ENCODE measurements at regions not wholly inside any gene's neighbourhood (a gene's known extent, or its start where the extent isn't known, plus 50 kb on each side); places are given as distances from the start of the nearest gene placed in this dataset.
A peak's percentile ranks its signal among the peaks of the same experiment; 100 is the strongest.
"Not testable (repeated sequence)": the region's sequence is repeated elsewhere in the genome, so short reads cannot be mapped to it uniquely, and the experiment has no call there.

DNA sequence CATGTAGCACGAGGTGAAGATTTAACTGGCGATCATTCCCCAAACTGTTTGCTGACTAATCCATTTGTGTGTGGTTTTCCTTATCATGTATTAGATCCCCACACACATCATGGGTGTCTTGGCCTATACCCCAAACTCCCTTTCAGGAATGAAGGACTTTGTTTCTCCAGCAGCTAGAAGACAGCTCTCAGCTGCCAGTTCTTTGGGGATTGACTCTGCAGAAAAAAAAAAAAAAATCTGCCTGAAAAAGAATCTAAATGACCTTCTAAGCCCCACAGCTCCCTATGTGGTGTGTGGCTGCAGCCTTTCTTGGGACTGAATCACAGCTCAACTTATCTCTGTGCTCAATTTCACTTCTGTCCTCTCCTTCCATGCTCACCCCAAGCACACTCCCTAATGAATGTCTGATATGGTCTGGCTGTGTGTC, 256.3 kb upstream of the DUSP10 start:
- peak overlapping the region; percentile 1 for H3K27ac Mint-ChIP-seq (ENCODE audit: unreplicated experiment)
- peaks cover 25% of the 10 kb centered on the region for H3K4me1 Mint-ChIP-seq (ENCODE audit: low read depth, unreplicated experiment)
- no peak overlapping the region for H3K4me3 Mint-ChIP-seq (ENCODE audit: low read depth, unreplicated experiment)
- intact Hi-C loops (cut with micrococcal nuclease; ENCODE audit: unreplicated experiment): no loop called here
- no peaks in the 10 kb centered on the region for H3K27me3 Mint-ChIP-seq (ENCODE audit: unreplicated experiment)
- TF ChIP-seq, protein P1, sequence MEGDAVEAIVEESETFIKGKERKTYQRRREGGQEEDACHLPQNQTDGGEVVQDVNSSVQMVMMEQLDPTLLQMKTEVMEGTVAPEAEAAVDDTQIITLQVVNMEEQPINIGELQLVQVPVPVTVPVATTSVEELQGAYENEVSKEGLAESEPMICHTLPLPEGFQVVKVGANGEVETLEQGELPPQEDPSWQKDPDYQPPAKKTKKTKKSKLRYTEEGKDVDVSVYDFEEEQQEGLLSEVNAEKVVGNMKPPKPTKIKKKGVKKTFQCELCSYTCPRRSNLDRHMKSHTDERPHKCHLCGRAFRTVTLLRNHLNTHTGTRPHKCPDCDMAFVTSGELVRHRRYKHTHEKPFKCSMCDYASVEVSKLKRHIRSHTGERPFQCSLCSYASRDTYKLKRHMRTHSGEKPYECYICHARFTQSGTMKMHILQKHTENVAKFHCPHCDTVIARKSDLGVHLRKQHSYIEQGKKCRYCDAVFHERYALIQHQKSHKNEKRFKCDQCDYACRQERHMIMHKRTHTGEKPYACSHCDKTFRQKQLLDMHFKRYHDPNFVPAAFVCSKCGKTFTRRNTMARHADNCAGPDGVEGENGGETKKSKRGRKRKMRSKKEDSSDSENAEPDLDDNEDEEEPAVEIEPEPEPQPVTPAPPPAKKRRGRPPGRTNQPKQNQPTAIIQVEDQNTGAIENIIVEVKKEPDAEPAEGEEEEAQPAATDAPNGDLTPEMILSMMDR (IDR thresholded peaks at IDR 0.05; ENCODE audit: unreplicated experiment): no peak
- H3K36me3 Mint-ChIP-seq (ENCODE audit: insufficient read depth, unreplicated experiment): peaks cover 15% of the 10 kb centered on the region
- no peak for DNase-seq
- BruUV-seq (replicated peaks): no TSS peak
- H3K9me3 Mint-ChIP-seq (ENCODE audit: low read depth, unreplicated experiment): no peaks in the 10 kb centered on the region
- CTCF ChIA-PET: no interaction called here

DNA sequence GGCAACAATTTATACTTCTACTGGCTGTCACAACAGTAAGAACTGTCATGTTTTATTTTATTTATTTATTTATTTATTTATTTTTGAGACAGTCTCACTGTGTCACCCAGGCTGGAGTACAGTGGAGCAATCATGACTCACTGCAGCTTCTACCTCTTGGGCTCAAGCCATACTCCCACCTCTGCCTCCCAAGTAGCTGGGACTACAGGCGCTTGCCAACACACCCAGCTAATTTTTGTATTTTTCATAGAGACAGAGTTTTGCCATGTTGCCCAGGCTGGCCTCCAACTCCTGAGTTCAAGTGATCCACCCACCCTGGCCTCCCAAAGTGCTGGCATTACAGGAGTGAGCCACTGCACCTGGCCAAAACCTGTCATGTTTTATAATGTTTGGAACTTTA, 255.1 kb upstream of the DUSP10 start:
- H3K27me3 Mint-ChIP-seq (ENCODE audit: unreplicated experiment); H3K4me3 Mint-ChIP-seq (ENCODE audit: low read depth, unreplicated experiment); DNase-seq; intact Hi-C loops (cut with micrococcal nuclease; ENCODE audit: unreplicated experiment); H3K9me3 Mint-ChIP-seq (ENCODE audit: low read depth, unreplicated experiment); H3K27ac Mint-ChIP-seq (ENCODE audit: unreplicated experiment); BruUV-seq (replicated peaks); CTCF ChIA-PET: not testable (repeated sequence)
- H3K36me3 Mint-ChIP-seq (ENCODE audit: insufficient read depth, unreplicated experiment): peaks cover 25% of the 10 kb centered on the region
- H3K4me1 Mint-ChIP-seq (ENCODE audit: low read depth, unreplicated experiment): peaks cover 26% of the 10 kb centered on the region

DNA sequence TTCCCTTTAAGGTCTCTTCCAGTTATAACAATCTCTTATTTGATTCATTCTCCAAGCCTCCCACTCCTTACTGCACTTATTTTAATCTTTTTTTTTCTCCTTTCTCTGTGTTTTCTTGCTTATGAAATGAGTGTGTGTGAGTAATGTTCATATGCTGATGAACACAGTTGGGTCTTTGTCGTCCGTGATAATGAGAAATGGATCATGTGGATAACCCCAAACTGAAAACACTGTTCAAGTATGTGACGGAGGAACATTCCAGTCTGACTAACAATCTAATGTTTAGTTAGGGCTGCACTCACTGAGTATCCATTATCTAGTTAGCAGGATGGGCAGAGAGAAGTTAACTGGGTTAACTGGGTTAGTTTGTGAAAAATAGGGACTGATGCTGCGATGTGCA, 253.1 kb upstream of the DUSP10 start:
- intact Hi-C loops (cut with micrococcal nuclease; ENCODE audit: unreplicated experiment): loop anchor here (5.0 kb wide), 2 partner anchors 172 to 462 kb away; no protein-coding TSS in a partner anchor
- BruUV-seq (replicated peaks): no TSS peak
- no peak overlapping the region for H3K4me3 Mint-ChIP-seq (ENCODE audit: low read depth, unreplicated experiment)
- CTCF ChIA-PET: interaction anchor here (1.1 kb wide), 1 partner anchor 451 kb away, joined by 3 read pairs; no protein-coding TSS in a partner anchor
- H3K27ac Mint-ChIP-seq (ENCODE audit: unreplicated experiment): peak overlapping the region; percentile 66
- no peaks in the 10 kb centered on the region for H3K27me3 Mint-ChIP-seq (ENCODE audit: unreplicated experiment)
- H3K4me1 Mint-ChIP-seq (ENCODE audit: low read depth, unreplicated experiment): peaks cover 47% of the 10 kb centered on the region
- TF ChIP-seq, protein P1 (IDR thresholded peaks at IDR 0.05; ENCODE audit: unreplicated experiment): no peak
- H3K9me3 Mint-ChIP-seq (ENCODE audit: low read depth, unreplicated experiment): no peaks in the 10 kb centered on the region
- peaks cover 46% of the 10 kb centered on the region for H3K36me3 Mint-ChIP-seq (ENCODE audit: insufficient read depth, unreplicated experiment)
- DNase-seq: no peak

DNA sequence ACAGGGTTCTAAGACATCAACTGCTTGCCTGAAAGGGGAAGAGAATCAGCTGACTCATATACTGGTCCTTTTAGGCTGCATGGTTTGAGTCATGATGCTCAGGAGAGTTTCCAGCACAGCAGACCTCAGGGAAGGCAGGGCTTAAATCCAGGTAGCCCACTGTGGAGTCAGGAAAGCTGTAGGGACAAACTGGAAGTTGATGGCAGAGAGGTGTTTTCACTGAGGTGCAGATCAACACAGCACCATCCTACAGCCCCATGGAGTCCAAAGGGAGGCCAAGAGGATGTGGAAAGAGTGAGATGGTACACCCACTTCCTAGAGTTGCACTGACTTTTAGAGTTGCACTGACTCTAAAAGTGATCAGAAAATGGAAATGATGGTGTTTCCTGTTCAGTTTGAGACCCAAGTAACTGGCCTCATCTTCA, 252.4 kb upstream of the DUSP10 start:
- intact Hi-C loops (cut with micrococcal nuclease; ENCODE audit: unreplicated experiment): loop anchor here (5.0 kb wide), 2 partner anchors 173 to 463 kb away; no protein-coding TSS in a partner anchor
- TF ChIP-seq, protein P1 (IDR thresholded peaks at IDR 0.05; ENCODE audit: unreplicated experiment): no peak
- H3K36me3 Mint-ChIP-seq (ENCODE audit: insufficient read depth, unreplicated experiment): peaks cover 52% of the 10 kb centered on the region
- no peak overlapping the region for H3K4me3 Mint-ChIP-seq (ENCODE audit: low read depth, unreplicated experiment)
- H3K4me1 Mint-ChIP-seq (ENCODE audit: low read depth, unreplicated experiment): peaks cover 53% of the 10 kb centered on the region
- no TSS peak for BruUV-seq (replicated peaks)
- DNase-seq: no peak
- H3K9me3 Mint-ChIP-seq (ENCODE audit: low read depth, unreplicated experiment): no peaks in the 10 kb centered on the region
- H3K27me3 Mint-ChIP-seq (ENCODE audit: unreplicated experiment): no peaks in the 10 kb centered on the region
- peak overlapping the region; percentile 66 for H3K27ac Mint-ChIP-seq (ENCODE audit: unreplicated experiment)
- CTCF ChIA-PET: interaction anchor here (1.1 kb wide), 1 partner anchor 451 kb away, joined by 3 read pairs; no protein-coding TSS in a partner anchor

DNA sequence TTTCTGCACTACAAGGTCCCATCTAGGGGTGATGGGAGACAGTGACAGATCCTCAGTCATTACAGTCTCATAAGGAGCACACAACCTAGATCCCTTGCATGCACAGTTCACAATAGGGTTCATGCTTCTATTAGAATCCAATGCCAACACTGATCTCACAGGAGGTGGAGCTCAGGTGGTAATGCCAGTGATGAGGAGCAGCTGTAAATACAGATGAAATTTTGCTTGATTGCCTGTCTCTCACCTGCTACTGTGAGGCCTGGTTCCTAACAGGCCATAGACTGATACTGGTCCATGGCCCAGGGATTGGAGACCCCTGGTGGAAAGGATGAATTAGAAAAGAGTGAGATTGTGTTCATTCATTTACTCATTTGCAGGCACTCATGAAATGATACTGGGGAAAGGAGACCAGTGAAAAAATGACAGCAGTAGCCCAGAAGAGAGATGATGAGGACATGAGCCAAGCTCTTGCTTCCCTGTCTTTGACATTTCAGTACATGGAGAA, 251.6 kb upstream of the DUSP10 start:
- Mint-ChIP-seq H3K27ac (ENCODE audit: unreplicated experiment) (peak overlapping the region; percentile 66), H3K9me3 (ENCODE audit: low read depth, unreplicated experiment) (no peaks in the 10 kb centered on the region), H3K4me3 (ENCODE audit: low read depth, unreplicated experiment) (no peak overlapping the region), H3K36me3 (ENCODE audit: insufficient read depth, unreplicated experiment) (peaks cover 56% of the 10 kb centered on the region), H3K27me3 (ENCODE audit: unreplicated experiment) (no peaks in the 10 kb centered on the region), H3K4me1 (ENCODE audit: low read depth, unreplicated experiment) (peaks cover 53% of the 10 kb centered on the region)
- TF ChIP-seq, protein P1 (IDR thresholded peaks at IDR 0.05; ENCODE audit: unreplicated experiment): no peak
- no TSS peak for BruUV-seq (replicated peaks)
- intact Hi-C loops (cut with micrococcal nuclease; ENCODE audit: unreplicated experiment): loop anchor here (5.0 kb wide), 2 partner anchors 174 to 464 kb away; no protein-coding TSS in a partner anchor
- no peak for DNase-seq
- CTCF ChIA-PET: interaction anchor here (0.9 to 1.1 kb wide), 2 partner anchors 177 to 450 kb away, joined by 3 read pairs; no protein-coding TSS in a partner anchor

All from Calu3 (cell line).